HepG2 (cell line): ENCODE measurements at regions not wholly inside any gene's neighbourhood (a gene's known extent, or its start where the extent isn't known, plus 50 kb on each side); places are given as distances from the start of the nearest gene placed in this dataset.

Source experiments
- ATAC-seq: fragments of 200-7000 bp; cut with Tn5 transposase; 3 replicates; pipeline ENCODE4 v1.9.1; 2020; ENCODE audit warnings: mild to moderate bottlenecking, moderate library complexity
- BruUV-seq: library from RNA; stranded (reverse); fragments of 400-500 nt; replicated peaks from 2 replicates; lab custom pipeline; 2021; lab: Mats Ljungman, UMichigan
- CTCF ChIA-PET: fragments of 300-600 bp; formaldehyde crosslinking; extraction: SDS; loops from one replicate; lab custom pipeline; 2021; ENCODE audit warnings: low total read pairs, inconsistent platforms, low intra/inter-chr PET ratio; lab: Yijun Ruan, JAX
- POLR2A ChIA-PET: fragments of 350-600 bp; sonication (Branson Sonifier 250); formaldehyde crosslinking; loops from one replicate; lab custom pipeline; 2020; ENCODE audit warnings: antibody characterized with exemption, inconsistent platforms; lab: Yijun Ruan, JAX
- DNase-seq: peaks from one replicate; pipeline ENCODE4 v3.0.0-alpha.2; 2015; ENCODE audit warnings: low spot score
- FAIRE-seq: peaks from 3 replicates; lab custom pipeline; 2011; peaks lifted over from hg19 to GRCh38; lab: Jason Lieb, UNC
- H2AFZ ChIP-seq: one replicate; pipeline ENCODE4 v1.6.1; 2011; ENCODE audit warnings: low read length, inconsistent platforms
- H3K27ac ChIP-seq: fragments of 300-600 bp; 3 replicates; pipeline ENCODE4 v1.8.0; 2011; ENCODE audit warnings: mixed run types, mild to moderate bottlenecking, mixed read lengths, low read length, inconsistent platforms; ENCODE audit not compliant: insufficient read depth; ENCODE audit errors: extremely low read length
- H3K27me3 ChIP-seq, 2 experiments: fragments of 200-600 bp in 1 of 2; 2 replicates in 1 of 2; 3 replicates in 1 of 2; pipeline versions ENCODE4 v1.6.0 to v1.8.0; 2011; ENCODE audit warnings: low read length in 2 of 2, mild to moderate bottlenecking in 2 of 2, moderate library complexity in 2 of 2, inconsistent platforms in 1 of 2; ENCODE audit not compliant: insufficient read depth in 2 of 2, control insufficient read depth in 1 of 2
- H3K36me3 ChIP-seq, 2 experiments: fragments of 200-600 bp in 1 of 2; replicated peaks in 1 of 2; 2 replicates in 1 of 2; 3 replicates in 1 of 2; pipeline versions ENCODE4 v1.5.1 to v1.8.0; 2011; ENCODE audit warnings: low read length in 2 of 2, inconsistent platforms in 1 of 2; ENCODE audit not compliant: insufficient read depth in 2 of 2, control insufficient read depth in 1 of 2
- H3K4me1 ChIP-seq: 2 replicates; pipeline ENCODE4 v1.5.1; 2012; ENCODE audit warnings: low read length, inconsistent platforms; ENCODE audit not compliant: insufficient read depth
- H3K4me2 ChIP-seq: 2 replicates; pipeline ENCODE4 v1.6.0; 2011; ENCODE audit warnings: low read depth, low read length, inconsistent platforms
- H3K4me3 ChIP-seq, 3 experiments: fragments of 200-600 bp in 1 of 3; sonication (generic), shearing (Covaris generic) in 1 of 3; replicated peaks in 1 of 3; 2 replicates each; pipeline ENCODE4 v1.5.1; 2011 to 2016; ENCODE audit warnings: low read length in 3 of 3, inconsistent platforms in 2 of 3, low read depth in 2 of 3, mild to moderate bottlenecking in 2 of 3, control low read depth in 1 of 3, mixed read lengths in 1 of 3; ENCODE audit not compliant: insufficient read depth in 1 of 3
- H3K79me2 ChIP-seq: one replicate; pipeline ENCODE4 v1.6.1; 2011; ENCODE audit warnings: low read length, inconsistent platforms; ENCODE audit not compliant: insufficient read depth
- H3K9ac ChIP-seq: 2 replicates; pipeline ENCODE4 v1.6.0; 2011; ENCODE audit warnings: mild to moderate bottlenecking, low read depth, low read length, inconsistent platforms; ENCODE audit not compliant: insufficient read depth
- H3K9me3 ChIP-seq: 2 replicates; pipeline ENCODE4 v1.5.1; 2012; ENCODE audit warnings: mild to moderate bottlenecking, low read length
- H4K20me1 ChIP-seq: 2 replicates; pipeline ENCODE4 v1.6.0; 2011; ENCODE audit warnings: inconsistent platforms, mild to moderate bottlenecking, low read length, moderate library complexity; ENCODE audit not compliant: insufficient read depth
- CBFB ChIP-seq: sonication (generic); formaldehyde crosslinking; IDR thresholded peaks from 2 replicates; pipeline ENCODE4 v1.4.0; 2020; ENCODE audit warnings: missing genetic modification reagents
- HMGA1 ChIP-seq: sonication (generic); formaldehyde crosslinking; conservative IDR thresholded peaks from 2 replicates; pipeline ENCODE4 v1.4.0; 2020; ENCODE audit warnings: missing genetic modification reagents
- ZNF101 ChIP-seq: sonication (generic); formaldehyde crosslinking; IDR thresholded peaks from 2 replicates; pipeline ENCODE4 v1.4.0; 2020; ENCODE audit warnings: mild to moderate bottlenecking, low read depth, missing genetic modification reagents, borderline replicate concordance
- ZNF543 ChIP-seq: sonication (generic); formaldehyde crosslinking; IDR thresholded peaks from 2 replicates; pipeline ENCODE4 v1.4.0; 2020; ENCODE audit warnings: mild to moderate bottlenecking, missing genetic modification reagents
- WGBS: methylation state at CpG from one replicate; pipeline ENCODE4 v1.1.6; 2017; ENCODE audit warnings: low lambda C conversion rate; 5-methylcytosine and 5-hydroxymethylcytosine counted together
- in situ Hi-C: cut with HindIII; loops from 2 replicates; pipeline ENCODE4 v1.10.0; 2017; ENCODE audit warnings: low pct_unique_long_range_greater_than_20kb; ENCODE audit not compliant: extremely low pct_ligation_motif_present
- intact Hi-C: fragments of 100-400 bp; cut with micrococcal nuclease; formaldehyde crosslinking; loops from one replicate; pipeline ENCODE4 v1.10.0; 2022; ENCODE audit not compliant: unreplicated experiment
- TF ChIP-seq, protein P1 (sequence below): sonication (generic); formaldehyde crosslinking; IDR thresholded peaks from 2 replicates; pipeline ENCODE4 v1.4.0; 2020; ENCODE audit warnings: missing genetic modification reagents, mild to moderate bottlenecking, borderline replicate concordance
- TF ChIP-seq, protein P2 (sequence below): sonication (generic); formaldehyde crosslinking; IDR thresholded peaks from 2 replicates; pipeline ENCODE4 v1.5.1; 2020; ENCODE audit warnings: missing genetic modification reagents, mild to moderate bottlenecking, borderline replicate concordance
- TF ChIP-seq, protein P3 (sequence below): sonication (generic); formaldehyde crosslinking; IDR thresholded peaks from 2 replicates; pipeline ENCODE4 v1.4.0; 2020; ENCODE audit warnings: missing genetic modification reagents
- TF ChIP-seq, protein P4 (sequence below): IDR thresholded peaks from 2 replicates; pipeline ENCODE4 v1.6.1; 2016; ENCODE audit warnings: low read depth, control low read depth

DNA sequence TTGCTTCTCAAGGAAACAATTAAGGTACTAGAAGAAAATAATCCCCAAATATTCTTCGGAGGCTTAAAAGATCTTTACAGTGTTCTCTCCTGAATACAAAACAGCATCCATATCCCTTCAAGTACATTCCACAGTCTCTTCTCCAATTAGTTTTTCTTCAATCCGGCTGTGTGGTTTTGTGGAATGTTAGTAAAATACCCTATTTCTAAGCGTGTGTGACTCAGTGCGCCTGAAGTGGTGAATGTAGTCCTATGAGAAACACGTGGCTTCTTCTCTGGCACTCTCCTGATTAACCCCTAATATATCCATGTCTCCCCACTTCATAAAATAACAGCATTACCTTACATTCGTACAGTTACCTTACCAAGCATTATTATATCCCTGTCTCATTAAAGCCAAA is 570.2 kb downstream of the ARL4A start (continued):
- TF ChIP-seq, protein P1, sequence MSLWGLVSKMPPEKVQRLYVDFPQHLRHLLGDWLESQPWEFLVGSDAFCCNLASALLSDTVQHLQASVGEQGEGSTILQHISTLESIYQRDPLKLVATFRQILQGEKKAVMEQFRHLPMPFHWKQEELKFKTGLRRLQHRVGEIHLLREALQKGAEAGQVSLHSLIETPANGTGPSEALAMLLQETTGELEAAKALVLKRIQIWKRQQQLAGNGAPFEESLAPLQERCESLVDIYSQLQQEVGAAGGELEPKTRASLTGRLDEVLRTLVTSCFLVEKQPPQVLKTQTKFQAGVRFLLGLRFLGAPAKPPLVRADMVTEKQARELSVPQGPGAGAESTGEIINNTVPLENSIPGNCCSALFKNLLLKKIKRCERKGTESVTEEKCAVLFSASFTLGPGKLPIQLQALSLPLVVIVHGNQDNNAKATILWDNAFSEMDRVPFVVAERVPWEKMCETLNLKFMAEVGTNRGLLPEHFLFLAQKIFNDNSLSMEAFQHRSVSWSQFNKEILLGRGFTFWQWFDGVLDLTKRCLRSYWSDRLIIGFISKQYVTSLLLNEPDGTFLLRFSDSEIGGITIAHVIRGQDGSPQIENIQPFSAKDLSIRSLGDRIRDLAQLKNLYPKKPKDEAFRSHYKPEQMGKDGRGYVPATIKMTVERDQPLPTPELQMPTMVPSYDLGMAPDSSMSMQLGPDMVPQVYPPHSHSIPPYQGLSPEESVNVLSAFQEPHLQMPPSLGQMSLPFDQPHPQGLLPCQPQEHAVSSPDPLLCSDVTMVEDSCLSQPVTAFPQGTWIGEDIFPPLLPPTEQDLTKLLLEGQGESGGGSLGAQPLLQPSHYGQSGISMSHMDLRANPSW (CRISPR knock-in tag), result no peak
- TF ChIP-seq HMGA1 (CRISPR knock-in tag), result no peak
- TF ChIP-seq, all 625 proteins: peak for 0

DNA sequence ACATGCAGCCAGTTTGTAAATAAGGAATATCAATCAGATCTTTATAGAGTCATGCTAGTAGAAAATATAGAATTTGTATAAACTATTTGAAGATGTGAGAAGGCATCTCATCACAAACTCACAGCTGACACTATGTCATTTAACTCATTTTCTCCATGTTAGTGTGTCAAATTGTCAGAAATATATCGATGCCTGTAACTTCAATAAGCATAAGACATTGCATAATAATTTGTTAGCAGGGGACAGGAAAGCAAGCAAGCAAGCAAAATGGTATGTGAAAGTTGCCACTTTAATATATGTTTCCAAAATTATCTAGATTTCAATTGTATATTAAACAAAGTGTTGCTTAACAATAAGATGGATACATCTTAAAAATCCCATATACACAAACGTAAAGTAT is 571.0 kb downstream of the ARL4A start:
- Histone ChIP-seq H3K4me2 (no peak overlapping the region), H3K27ac (no peak overlapping the region), H3K79me2 (no peaks in the 10 kb centered on the region), H3K36me3 (no peaks in the 10 kb centered on the region), H3K4me1 (no peaks in the 10 kb centered on the region), H4K20me1 (no peaks in the 10 kb centered on the region), H3K9me3 (no peaks in the 10 kb centered on the region), H3K4me3 (no peak overlapping the region), H2AFZ (no peak overlapping the region), H3K27me3 (no peaks in the 10 kb centered on the region), H3K9ac (no peak overlapping the region)
- 40% methylated on average over 2 of the region's 2 CpGs for WGBS
- ATAC-seq, result no peak
- BruUV-seq, result no TSS peak
- TF ChIP-seq, protein P2, sequence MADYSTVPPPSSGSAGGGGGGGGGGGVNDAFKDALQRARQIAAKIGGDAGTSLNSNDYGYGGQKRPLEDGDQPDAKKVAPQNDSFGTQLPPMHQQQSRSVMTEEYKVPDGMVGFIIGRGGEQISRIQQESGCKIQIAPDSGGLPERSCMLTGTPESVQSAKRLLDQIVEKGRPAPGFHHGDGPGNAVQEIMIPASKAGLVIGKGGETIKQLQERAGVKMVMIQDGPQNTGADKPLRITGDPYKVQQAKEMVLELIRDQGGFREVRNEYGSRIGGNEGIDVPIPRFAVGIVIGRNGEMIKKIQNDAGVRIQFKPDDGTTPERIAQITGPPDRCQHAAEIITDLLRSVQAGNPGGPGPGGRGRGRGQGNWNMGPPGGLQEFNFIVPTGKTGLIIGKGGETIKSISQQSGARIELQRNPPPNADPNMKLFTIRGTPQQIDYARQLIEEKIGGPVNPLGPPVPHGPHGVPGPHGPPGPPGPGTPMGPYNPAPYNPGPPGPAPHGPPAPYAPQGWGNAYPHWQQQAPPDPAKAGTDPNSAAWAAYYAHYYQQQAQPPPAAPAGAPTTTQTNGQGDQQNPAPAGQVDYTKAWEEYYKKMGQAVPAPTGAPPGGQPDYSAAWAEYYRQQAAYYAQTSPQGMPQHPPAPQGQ, result no peak
- TF ChIP-seq CBFB (CRISPR knock-in tag), result no peak
- no peak for TF ChIP-seq ZNF101 (CRISPR knock-in tag)
- TF ChIP-seq, protein P3, sequence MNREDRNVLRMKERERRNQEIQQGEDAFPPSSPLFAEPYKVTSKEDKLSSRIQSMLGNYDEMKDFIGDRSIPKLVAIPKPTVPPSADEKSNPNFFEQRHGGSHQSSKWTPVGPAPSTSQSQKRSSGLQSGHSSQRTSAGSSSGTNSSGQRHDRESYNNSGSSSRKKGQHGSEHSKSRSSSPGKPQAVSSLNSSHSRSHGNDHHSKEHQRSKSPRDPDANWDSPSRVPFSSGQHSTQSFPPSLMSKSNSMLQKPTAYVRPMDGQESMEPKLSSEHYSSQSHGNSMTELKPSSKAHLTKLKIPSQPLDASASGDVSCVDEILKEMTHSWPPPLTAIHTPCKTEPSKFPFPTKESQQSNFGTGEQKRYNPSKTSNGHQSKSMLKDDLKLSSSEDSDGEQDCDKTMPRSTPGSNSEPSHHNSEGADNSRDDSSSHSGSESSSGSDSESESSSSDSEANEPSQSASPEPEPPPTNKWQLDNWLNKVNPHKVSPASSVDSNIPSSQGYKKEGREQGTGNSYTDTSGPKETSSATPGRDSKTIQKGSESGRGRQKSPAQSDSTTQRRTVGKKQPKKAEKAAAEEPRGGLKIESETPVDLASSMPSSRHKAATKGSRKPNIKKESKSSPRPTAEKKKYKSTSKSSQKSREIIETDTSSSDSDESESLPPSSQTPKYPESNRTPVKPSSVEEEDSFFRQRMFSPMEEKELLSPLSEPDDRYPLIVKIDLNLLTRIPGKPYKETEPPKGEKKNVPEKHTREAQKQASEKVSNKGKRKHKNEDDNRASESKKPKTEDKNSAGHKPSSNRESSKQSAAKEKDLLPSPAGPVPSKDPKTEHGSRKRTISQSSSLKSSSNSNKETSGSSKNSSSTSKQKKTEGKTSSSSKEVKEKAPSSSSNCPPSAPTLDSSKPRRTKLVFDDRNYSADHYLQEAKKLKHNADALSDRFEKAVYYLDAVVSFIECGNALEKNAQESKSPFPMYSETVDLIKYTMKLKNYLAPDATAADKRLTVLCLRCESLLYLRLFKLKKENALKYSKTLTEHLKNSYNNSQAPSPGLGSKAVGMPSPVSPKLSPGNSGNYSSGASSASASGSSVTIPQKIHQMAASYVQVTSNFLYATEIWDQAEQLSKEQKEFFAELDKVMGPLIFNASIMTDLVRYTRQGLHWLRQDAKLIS (CRISPR knock-in tag), result no peak
- no peak for TF ChIP-seq ZNF543 (CRISPR knock-in tag)
- TF ChIP-seq, protein P4, sequence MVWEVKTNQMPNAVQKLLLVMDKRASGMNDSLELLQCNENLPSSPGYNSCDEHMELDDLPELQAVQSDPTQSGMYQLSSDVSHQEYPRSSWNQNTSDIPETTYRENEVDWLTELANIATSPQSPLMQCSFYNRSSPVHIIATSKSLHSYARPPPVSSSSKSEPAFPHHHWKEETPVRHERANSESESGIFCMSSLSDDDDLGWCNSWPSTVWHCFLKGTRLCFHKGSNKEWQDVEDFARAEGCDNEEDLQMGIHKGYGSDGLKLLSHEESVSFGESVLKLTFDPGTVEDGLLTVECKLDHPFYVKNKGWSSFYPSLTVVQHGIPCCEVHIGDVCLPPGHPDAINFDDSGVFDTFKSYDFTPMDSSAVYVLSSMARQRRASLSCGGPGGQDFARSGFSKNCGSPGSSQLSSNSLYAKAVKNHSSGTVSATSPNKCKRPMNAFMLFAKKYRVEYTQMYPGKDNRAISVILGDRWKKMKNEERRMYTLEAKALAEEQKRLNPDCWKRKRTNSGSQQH (CRISPR knock-in tag), result no peak
- FAIRE-seq, result no peak
- in situ Hi-C loops, result no loop called here
- ChIA-PET CTCF (no interaction called here), POLR2A (no interaction called here)
- intact Hi-C loops, result no loop called here
- no peak for DNase-seq
